CD4-positive, alpha-beta T cell (primary cell): ENCODE measurements at regions not wholly inside any gene's neighbourhood (a gene's known extent, or its start where the extent isn't known, plus 50 kb on each side); places are given as distances from the start of the nearest gene placed in this dataset.

Source experiments
- ATAC-seq: fragments of 200-7000 bp; cut with Tn5 transposase; one replicate; pipeline ENCODE4 v1.10.0; 2022; ENCODE audit warnings: mild to moderate bottlenecking; ENCODE audit not compliant: poor library complexity
- CTCF ChIA-PET: fragments of 350-600 bp; sonication (Branson Sonifier 250); formaldehyde crosslinking; loops from one replicate; lab custom pipeline; 2021; ENCODE audit warnings: antibody characterized with exemption, inconsistent platforms; lab: Charles Lee
- POLR2A ChIA-PET: fragments of 350-600 bp; sonication (Branson Sonifier 250); formaldehyde crosslinking; loops from one replicate; lab custom pipeline; 2021; ENCODE audit warnings: antibody characterized with exemption, inconsistent platforms; lab: Charles Lee
- DNase-seq, 14 experiments: peaks; one replicate each; pipeline ENCODE4 v3.0.0-alpha.2; 2013 to 2020; ENCODE audit warnings: mixed read lengths in 2 of 14
- H3K27ac ChIP-seq, 2 donors: one replicate each; pipeline versions ENCODE4 v1.5.1 to v1.7.0; 2013; ENCODE audit warnings: low read length in 2 of 2, low read depth in 1 of 2, mild to moderate bottlenecking in 1 of 2
- H3K27me3 ChIP-seq, 2 experiments: 1 replicate in 1 of 2; 2 replicates in 1 of 2; pipeline versions ENCODE4 v1.6.1 to v1.7.0; 2013; ENCODE audit warnings: low read length in 2 of 2, control low read depth in 1 of 2, mild to moderate bottlenecking in 1 of 2, moderate library complexity in 1 of 2; ENCODE audit not compliant: insufficient read depth in 2 of 2, control insufficient read depth in 1 of 2
- H3K36me3 ChIP-seq: one replicate; pipeline ENCODE4 v1.6.1; 2013; ENCODE audit warnings: low read length, control low read depth; ENCODE audit not compliant: insufficient read depth
- H3K4me1 ChIP-seq: one replicate; pipeline ENCODE4 v1.6.1; 2013; ENCODE audit warnings: low read length, control low read depth; ENCODE audit not compliant: insufficient read depth
- H3K4me3 ChIP-seq: one replicate; pipeline ENCODE4 v1.5.1; 2013; ENCODE audit warnings: mild to moderate bottlenecking, low read length, moderate library complexity
- H3K9me3 ChIP-seq, 2 experiments: 1 replicate in 1 of 2; 2 replicates in 1 of 2; pipeline versions ENCODE4 v1.6.1 to v1.7.0; 2013; ENCODE audit warnings: low read length in 2 of 2, mild to moderate bottlenecking in 2 of 2, control low read depth in 1 of 2, moderate library complexity in 1 of 2; ENCODE audit not compliant: control insufficient read depth in 1 of 2, insufficient read depth in 1 of 2
- H3K27ac Mint-ChIP-seq: one replicate; pipeline ENCODE4 v1.8.0; 2020; ENCODE audit warnings: mixed read lengths
- H3K27me3 Mint-ChIP-seq: one replicate; pipeline ENCODE4 v1.8.0; 2021; ENCODE audit warnings: mixed read lengths
- H3K36me3 Mint-ChIP-seq: one replicate; pipeline ENCODE4 v1.8.0; 2021; ENCODE audit warnings: low read depth, mixed read lengths
- H3K4me1 Mint-ChIP-seq: one replicate; pipeline ENCODE4 v1.8.0; 2021; ENCODE audit warnings: low read depth, mixed read lengths
- H3K4me3 Mint-ChIP-seq: one replicate; pipeline ENCODE4 v1.8.0; 2020; ENCODE audit warnings: mild to moderate bottlenecking, mixed read lengths
- H3K9me3 Mint-ChIP-seq: one replicate; pipeline ENCODE4 v1.8.0; 2020; ENCODE audit warnings: mixed read lengths
- CTCF ChIP-seq: fragments of 200-600 bp; IDR thresholded peaks from one replicate; pipeline ENCODE4 v1.8.0; 2022; ENCODE audit warnings: antibody characterized with exemption, mild to moderate bottlenecking
- intact Hi-C, 2 experiments: fragments of 100-400 bp; cut with DNase I in 1 of 2; cut with micrococcal nuclease in 1 of 2; formaldehyde crosslinking; loops; one replicate each; pipeline versions ENCODE4 v1.15.1 to v1.9.0; 2023 to 2025; cut with DNase I, micrococcal nuclease

GRCh38 chr6:12371641-12372146, 81.5 kb downstream of the EDN1 start:
- Histone ChIP-seq H3K9me3 (no peaks in the 10 kb centered on the region), H3K27me3 (peaks cover 0 to 6% of the 10 kb centered on the region in 2 experiments), H3K27ac (no peak overlapping the region), H3K4me1 (no peaks in the 10 kb centered on the region), H3K4me3 (no peak overlapping the region), H3K36me3 (no peaks in the 10 kb centered on the region)
- ATAC-seq (no peak), DNase-seq (no peak)
- Mint-ChIP-seq H3K4me3 (no peak overlapping the region), H3K4me1 (no peaks in the 10 kb centered on the region), H3K27ac (no peak overlapping the region), H3K9me3 (no peaks in the 10 kb centered on the region), H3K27me3 (peaks cover 36% of the 10 kb centered on the region), H3K36me3 (no peaks in the 10 kb centered on the region)
- no peak for TF ChIP-seq CTCF
- CTCF ChIA-PET: interaction anchor here (0.8 kb wide), 1 partner anchor 15 kb away, joined by 3 read pairs; no protein-coding TSS in a partner anchor
- intact Hi-C loops: no loop called here
- POLR2A ChIA-PET: no interaction called here

- Mint-ChIP-seq H3K4me1 (no peaks in the 10 kb centered on the region), H3K27ac (no peak overlapping the region), H3K36me3 (no peaks in the 10 kb centered on the region), H3K4me3 (no peak overlapping the region), H3K27me3 (peaks cover 27% of the 10 kb centered on the region), H3K9me3 (no peaks in the 10 kb centered on the region)
- peaks cover 0 to 3% of the 10 kb centered on the region in 2 experiments for H3K27me3 ChIP-seq
- CTCF ChIA-PET: no interaction called here
- TF ChIP-seq CTCF: no peak
- no peaks in the 10 kb centered on the region for H3K9me3 ChIP-seq
- ATAC-seq (no peak), DNase-seq (no peak)
- H3K27ac ChIP-seq: no peak overlapping the region
- no peaks in the 10 kb centered on the region for H3K4me1 ChIP-seq
- POLR2A ChIA-PET: no interaction called here
- intact Hi-C loops: no loop called here
- no peaks in the 10 kb centered on the region for H3K36me3 ChIP-seq
- no peak overlapping the region for H3K4me3 ChIP-seq
Measured at GRCh38 chr6:12379181-12379580, 89.0 kb downstream of the EDN1 start.

GRCh38 chr6:12381587-12381986, 91.4 kb downstream of the EDN1 start:
- no peak for ATAC-seq
- no peak for TF ChIP-seq CTCF
- ChIA-PET POLR2A (no interaction called here), CTCF (no interaction called here)
- Histone ChIP-seq H3K9me3 (no peaks in the 10 kb centered on the region), H3K27me3 (peaks cover 0 to 3% of the 10 kb centered on the region in 2 experiments), H3K36me3 (no peaks in the 10 kb centered on the region), H3K4me3 (no peak overlapping the region), H3K27ac (no peak overlapping the region), H3K4me1 (no peaks in the 10 kb centered on the region)
- H3K36me3 Mint-ChIP-seq: no peaks in the 10 kb centered on the region
- H3K4me1 Mint-ChIP-seq: no peaks in the 10 kb centered on the region
- no peak for DNase-seq
- H3K27ac Mint-ChIP-seq: no peak overlapping the region
- peaks cover 15% of the 10 kb centered on the region for H3K27me3 Mint-ChIP-seq
- intact Hi-C loops: no loop called here
- H3K4me3 Mint-ChIP-seq: no peak overlapping the region
- no peaks in the 10 kb centered on the region for H3K9me3 Mint-ChIP-seq
